HepG2 (cell line): ENCODE measurements at regions not wholly inside any gene's neighbourhood (a gene's known extent, or its start where the extent isn't known, plus 50 kb on each side); places are given as distances from the start of the nearest gene placed in this dataset.

Experiments
- ATAC-seq: fragments of 200-7000 bp; cut with Tn5 transposase; 3 replicates; pipeline ENCODE4 v1.9.1; 2020; ENCODE audit warnings: mild to moderate bottlenecking, moderate library complexity
- BruUV-seq: library from RNA; stranded (reverse); fragments of 400-500 nt; replicated peaks from 2 replicates; lab custom pipeline; 2021; lab: Mats Ljungman, UMichigan
- CTCF ChIA-PET: fragments of 300-600 bp; formaldehyde crosslinking; extraction: SDS; loops from one replicate; lab custom pipeline; 2021; ENCODE audit warnings: low total read pairs, inconsistent platforms, low intra/inter-chr PET ratio; lab: Yijun Ruan, JAX
- POLR2A ChIA-PET: fragments of 350-600 bp; sonication (Branson Sonifier 250); formaldehyde crosslinking; loops from one replicate; lab custom pipeline; 2020; ENCODE audit warnings: antibody characterized with exemption, inconsistent platforms; lab: Yijun Ruan, JAX
- DNase-seq: peaks from one replicate; pipeline ENCODE4 v3.0.0-alpha.2; 2015; ENCODE audit warnings: low spot score
- FAIRE-seq: peaks from 3 replicates; lab custom pipeline; 2011; peaks lifted over from hg19 to GRCh38; lab: Jason Lieb, UNC
- H2AFZ ChIP-seq: one replicate; pipeline ENCODE4 v1.6.1; 2011; ENCODE audit warnings: low read length, inconsistent platforms
- H3K27ac ChIP-seq: fragments of 300-600 bp; 3 replicates; pipeline ENCODE4 v1.8.0; 2011; ENCODE audit warnings: mixed run types, mild to moderate bottlenecking, mixed read lengths, low read length, inconsistent platforms; ENCODE audit not compliant: insufficient read depth; ENCODE audit errors: extremely low read length
- H3K27me3 ChIP-seq, 2 experiments: fragments of 200-600 bp in 1 of 2; 2 replicates in 1 of 2; 3 replicates in 1 of 2; pipeline versions ENCODE4 v1.6.0 to v1.8.0; 2011; ENCODE audit warnings: low read length in 2 of 2, mild to moderate bottlenecking in 2 of 2, moderate library complexity in 2 of 2, inconsistent platforms in 1 of 2; ENCODE audit not compliant: insufficient read depth in 2 of 2, control insufficient read depth in 1 of 2
- H3K36me3 ChIP-seq, 2 experiments: fragments of 200-600 bp in 1 of 2; replicated peaks in 1 of 2; 2 replicates in 1 of 2; 3 replicates in 1 of 2; pipeline versions ENCODE4 v1.5.1 to v1.8.0; 2011; ENCODE audit warnings: low read length in 2 of 2, inconsistent platforms in 1 of 2; ENCODE audit not compliant: insufficient read depth in 2 of 2, control insufficient read depth in 1 of 2
- H3K4me1 ChIP-seq: 2 replicates; pipeline ENCODE4 v1.5.1; 2012; ENCODE audit warnings: low read length, inconsistent platforms; ENCODE audit not compliant: insufficient read depth
- H3K4me2 ChIP-seq: 2 replicates; pipeline ENCODE4 v1.6.0; 2011; ENCODE audit warnings: low read depth, low read length, inconsistent platforms
- H3K4me3 ChIP-seq, 3 experiments: fragments of 200-600 bp in 1 of 3; sonication (generic), shearing (Covaris generic) in 1 of 3; replicated peaks in 1 of 3; 2 replicates each; pipeline ENCODE4 v1.5.1; 2011 to 2016; ENCODE audit warnings: low read length in 3 of 3, inconsistent platforms in 2 of 3, low read depth in 2 of 3, mild to moderate bottlenecking in 2 of 3, control low read depth in 1 of 3, mixed read lengths in 1 of 3; ENCODE audit not compliant: insufficient read depth in 1 of 3
- H3K79me2 ChIP-seq: one replicate; pipeline ENCODE4 v1.6.1; 2011; ENCODE audit warnings: low read length, inconsistent platforms; ENCODE audit not compliant: insufficient read depth
- H3K9ac ChIP-seq: 2 replicates; pipeline ENCODE4 v1.6.0; 2011; ENCODE audit warnings: mild to moderate bottlenecking, low read depth, low read length, inconsistent platforms; ENCODE audit not compliant: insufficient read depth
- H3K9me3 ChIP-seq: 2 replicates; pipeline ENCODE4 v1.5.1; 2012; ENCODE audit warnings: mild to moderate bottlenecking, low read length
- H4K20me1 ChIP-seq: 2 replicates; pipeline ENCODE4 v1.6.0; 2011; ENCODE audit warnings: inconsistent platforms, mild to moderate bottlenecking, low read length, moderate library complexity; ENCODE audit not compliant: insufficient read depth
- NR0B2 ChIP-seq: sonication (generic); formaldehyde crosslinking; IDR thresholded peaks from 2 replicates; pipeline ENCODE4 v1.4.0; 2020; ENCODE audit warnings: mild to moderate bottlenecking, missing genetic modification reagents
- TMF1 ChIP-seq: sonication (generic); formaldehyde crosslinking; IDR thresholded peaks from 2 replicates; pipeline ENCODE4 v1.8.1; 2022; ENCODE audit warnings: low read depth, missing genetic modification reagents
- YEATS4 ChIP-seq: sonication (generic); formaldehyde crosslinking; IDR thresholded peaks from 2 replicates; pipeline ENCODE4 v1.4.0; 2020; ENCODE audit warnings: missing genetic modification reagents, borderline replicate concordance
- ZNF274 ChIP-seq: sonication (generic); formaldehyde crosslinking; IDR thresholded peaks from 2 replicates; pipeline ENCODE4 v1.5.1; 2020; ENCODE audit warnings: mild to moderate bottlenecking, missing genetic modification reagents
- WGBS: methylation state at CpG from one replicate; pipeline ENCODE4 v1.1.6; 2017; ENCODE audit warnings: low lambda C conversion rate; 5-methylcytosine and 5-hydroxymethylcytosine counted together
- in situ Hi-C: cut with HindIII; loops from 2 replicates; pipeline ENCODE4 v1.10.0; 2017; ENCODE audit warnings: low pct_unique_long_range_greater_than_20kb; ENCODE audit not compliant: extremely low pct_ligation_motif_present
- intact Hi-C: fragments of 100-400 bp; cut with micrococcal nuclease; formaldehyde crosslinking; loops from one replicate; pipeline ENCODE4 v1.10.0; 2022; ENCODE audit not compliant: unreplicated experiment
- TF ChIP-seq, protein P1 (sequence below): IDR thresholded peaks from 2 replicates; pipeline ENCODE4 v1.6.1; 2016; ENCODE audit warnings: control low read depth

DNA sequence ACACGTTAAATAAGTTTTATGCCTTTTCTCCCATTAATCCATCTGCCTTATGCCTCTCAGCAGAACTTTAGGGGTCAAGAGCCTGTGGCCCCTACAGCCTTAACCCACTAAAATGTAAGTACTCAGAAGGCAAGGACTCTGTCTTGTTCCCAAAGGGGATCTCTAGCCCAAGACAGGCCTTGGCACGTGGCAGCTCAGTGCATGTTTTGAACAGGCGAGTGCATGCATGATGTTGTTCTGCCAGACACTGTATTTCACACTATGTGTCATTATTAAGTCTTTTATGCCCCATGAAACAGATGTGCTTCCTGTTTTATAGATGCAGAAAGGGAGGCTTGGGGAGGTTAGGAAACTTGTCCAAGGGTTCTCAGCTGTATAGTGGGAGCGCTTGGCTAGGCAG is 102.8 kb downstream of the ETS2 start:
- TF ChIP-seq YEATS4 (CRISPR knock-in tag) (no peak), TMF1 (CRISPR knock-in tag) (no peak), NR0B2 (CRISPR knock-in tag) (no peak)
- TF ChIP-seq, protein P1, sequence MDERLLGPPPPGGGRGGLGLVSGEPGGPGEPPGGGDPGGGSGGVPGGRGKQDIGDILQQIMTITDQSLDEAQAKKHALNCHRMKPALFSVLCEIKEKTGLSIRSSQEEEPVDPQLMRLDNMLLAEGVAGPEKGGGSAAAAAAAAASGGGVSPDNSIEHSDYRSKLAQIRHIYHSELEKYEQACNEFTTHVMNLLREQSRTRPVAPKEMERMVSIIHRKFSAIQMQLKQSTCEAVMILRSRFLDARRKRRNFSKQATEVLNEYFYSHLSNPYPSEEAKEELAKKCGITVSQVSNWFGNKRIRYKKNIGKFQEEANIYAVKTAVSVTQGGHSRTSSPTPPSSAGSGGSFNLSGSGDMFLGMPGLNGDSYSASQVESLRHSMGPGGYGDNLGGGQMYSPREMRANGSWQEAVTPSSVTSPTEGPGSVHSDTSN, result no peak
- ATAC-seq (no peak), FAIRE-seq (no peak), DNase-seq (no peak)
- Histone ChIP-seq H3K79me2 (no peaks in the 10 kb centered on the region), H3K4me3 (no peak overlapping the region), H3K9ac (no peak overlapping the region), H2AFZ (no peak overlapping the region), H3K27ac (no peak overlapping the region), H4K20me1 (no peaks in the 10 kb centered on the region), H3K36me3 (no peaks in the 10 kb centered on the region), H3K9me3 (no peaks in the 10 kb centered on the region), H3K4me1 (peaks cover 66% of the 10 kb centered on the region), H3K27me3 (no peaks in the 10 kb centered on the region; a peak in 1 of 5 replicates), H3K4me2 (no peak overlapping the region)
- intact Hi-C loops (no loop called here), in situ Hi-C loops (no loop called here)
- no TSS peak for BruUV-seq
- ChIA-PET CTCF (no interaction called here), POLR2A (no interaction called here)
- WGBS, result 86% methylated on average over 3 of the region's 4 CpGs

GRCh38 chr21:38905752-38906151 is 100.0 kb downstream of the ETS2 start:
- no peak for TF ChIP-seq ZNF274
- H3K27ac ChIP-seq, result no peak overlapping the region
- no peaks in the 10 kb centered on the region for H4K20me1 ChIP-seq
- POLR2A ChIA-PET, result no interaction called here
- intact Hi-C loops, result no loop called here
- in situ Hi-C loops, result no loop called here
- H3K4me2 ChIP-seq, result no peak overlapping the region
- H2AFZ ChIP-seq, result no peak overlapping the region
- no peaks in the 10 kb centered on the region for H3K79me2 ChIP-seq
- ATAC-seq (no peak), DNase-seq (no peak), FAIRE-seq (no peak)
- CTCF ChIA-PET, result no interaction called here
- BruUV-seq, result no TSS peak
- no peaks in the 10 kb centered on the region for H3K27me3 ChIP-seq
- H3K9ac ChIP-seq, result no peak overlapping the region
- no peak overlapping the region for H3K4me3 ChIP-seq
- no peaks in the 10 kb centered on the region for H3K9me3 ChIP-seq
- peaks cover 56% of the 10 kb centered on the region for H3K4me1 ChIP-seq
- H3K36me3 ChIP-seq, result no peaks in the 10 kb centered on the region
- 85% methylated on average over 8 of the region's 8 CpGs for WGBS
